Left lung (tissue), 4 donors: ENCODE measurements at regions not wholly inside any gene's neighbourhood (a gene's known extent, or its start where the extent isn't known, plus 50 kb on each side); places are given as distances from the start of the nearest gene placed in this dataset.
A peak's percentile ranks its signal among the peaks of the same experiment; 100 is the strongest.

Experiments used
- ATAC-seq: fragments of 200-7000 bp; cut with Tn5 transposase; one replicate; pipeline ENCODE4 v1.9.1; 2020; ENCODE audit warnings: moderate library complexity
- DNase-seq, 4 donors: peaks; one replicate each; pipeline ENCODE4 v3.0.0-alpha.2; 2013 to 2020
- H3K27ac ChIP-seq, 2 donors: fragments of 200-600 bp; sonication (generic) in 1 of 2; one replicate each; pipeline versions ENCODE4 v1.5.0 to v1.8.0; 2020 to 2021
- H3K27me3 ChIP-seq, 2 donors: fragments of 200-600 bp; sonication (generic) in 1 of 2; one replicate each; pipeline versions ENCODE4 v1.5.0 to v1.8.0; 2020 to 2021
- H3K36me3 ChIP-seq, 2 donors: fragments of 200-600 bp; sonication (generic) in 1 of 2; one replicate each; pipeline versions ENCODE4 v1.5.0 to v1.8.0; 2020 to 2021
- H3K4me1 ChIP-seq, 2 donors: fragments of 200-600 bp; one replicate each; pipeline ENCODE4 v1.8.0; 2021
- H3K4me3 ChIP-seq, 2 donors: fragments of 200-600 bp; sonication (generic) in 1 of 2; one replicate each; pipeline versions ENCODE4 v1.5.0 to v1.8.0; 2020 to 2021; ENCODE audit warnings: mild to moderate bottlenecking in 1 of 2
- H3K9me3 ChIP-seq, 2 donors: fragments of 200-600 bp; sonication (generic) in 1 of 2; one replicate each; pipeline versions ENCODE4 v1.5.0 to v1.8.0; 2020 to 2021
- intact Hi-C, 2 donors: fragments of 100-400 bp; cut with DNase I; formaldehyde crosslinking; loops; one replicate each; pipeline versions ENCODE4 v1.11.2 to v1.14.2; 2022
- TF ChIP-seq, protein P1 (sequence below), 2 donors: fragments of 200-600 bp; sonication (generic) in 1 of 2; IDR thresholded peaks; one replicate each; pipeline versions ENCODE4 v1.5.0 to v1.8.0; 2021; ENCODE audit warnings: antibody characterized with exemption in 2 of 2
- donor health status: DM: no; HTN: yes; CAD: no.
- donor health status: DM: no; HTN: no; CAD: no.

GRCh38 chr13:103437651-103438050 lies 371.4 kb upstream of the SLC10A2 start:
- TF ChIP-seq, protein P1, sequence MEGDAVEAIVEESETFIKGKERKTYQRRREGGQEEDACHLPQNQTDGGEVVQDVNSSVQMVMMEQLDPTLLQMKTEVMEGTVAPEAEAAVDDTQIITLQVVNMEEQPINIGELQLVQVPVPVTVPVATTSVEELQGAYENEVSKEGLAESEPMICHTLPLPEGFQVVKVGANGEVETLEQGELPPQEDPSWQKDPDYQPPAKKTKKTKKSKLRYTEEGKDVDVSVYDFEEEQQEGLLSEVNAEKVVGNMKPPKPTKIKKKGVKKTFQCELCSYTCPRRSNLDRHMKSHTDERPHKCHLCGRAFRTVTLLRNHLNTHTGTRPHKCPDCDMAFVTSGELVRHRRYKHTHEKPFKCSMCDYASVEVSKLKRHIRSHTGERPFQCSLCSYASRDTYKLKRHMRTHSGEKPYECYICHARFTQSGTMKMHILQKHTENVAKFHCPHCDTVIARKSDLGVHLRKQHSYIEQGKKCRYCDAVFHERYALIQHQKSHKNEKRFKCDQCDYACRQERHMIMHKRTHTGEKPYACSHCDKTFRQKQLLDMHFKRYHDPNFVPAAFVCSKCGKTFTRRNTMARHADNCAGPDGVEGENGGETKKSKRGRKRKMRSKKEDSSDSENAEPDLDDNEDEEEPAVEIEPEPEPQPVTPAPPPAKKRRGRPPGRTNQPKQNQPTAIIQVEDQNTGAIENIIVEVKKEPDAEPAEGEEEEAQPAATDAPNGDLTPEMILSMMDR (IDR thresholded peaks at IDR 0.05), result no peak
- Histone ChIP-seq H3K27ac (no peak overlapping the region), H3K4me1 (no peaks in the 10 kb centered on the region), H3K27me3 (no peaks in the 10 kb centered on the region), H3K4me3 (no peak overlapping the region), H3K36me3 (no peaks in the 10 kb centered on the region), H3K9me3 (no peaks in the 10 kb centered on the region)
- intact Hi-C loops, result no loop called here
- DNase-seq (peak in 2 of 4 donors; percentile 59 to 75), ATAC-seq (no peak)

DNA sequence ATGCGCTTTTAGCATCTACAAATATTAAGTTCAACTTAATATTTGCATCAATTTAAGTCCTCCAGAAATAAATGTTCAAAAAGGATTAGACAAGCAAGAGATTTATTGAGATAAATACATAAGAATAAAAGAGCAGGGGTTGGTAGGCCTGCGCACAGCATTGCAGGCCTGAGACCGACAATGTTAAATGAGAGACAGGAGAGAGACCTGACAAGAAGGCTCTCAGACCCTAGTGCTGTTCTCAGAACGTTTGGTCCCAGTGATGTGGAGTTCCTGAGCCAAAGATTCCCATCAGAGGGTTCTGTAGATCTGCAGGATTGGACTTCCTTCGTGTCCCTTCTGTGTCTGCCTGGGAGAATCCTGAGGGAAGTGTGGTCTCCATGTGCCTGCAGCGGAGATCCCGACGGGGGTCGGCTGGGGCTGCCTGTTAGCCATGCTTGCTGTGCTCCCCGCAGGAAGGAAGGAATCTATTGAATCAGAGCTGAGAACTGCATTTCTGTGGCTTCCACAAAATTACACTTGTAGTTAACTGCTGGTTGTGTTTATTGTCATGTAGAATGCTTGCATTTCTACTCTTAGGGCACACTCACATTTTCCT lies 369.9 kb upstream of the SLC10A2 start:
- no peak overlapping the region for H3K4me3 ChIP-seq
- intact Hi-C loops, result no loop called here
- H3K36me3 ChIP-seq, result no peaks in the 10 kb centered on the region
- no peak overlapping the region for H3K27ac ChIP-seq
- ATAC-seq, result no peak
- TF ChIP-seq, protein P1 (IDR thresholded peaks at IDR 0.05), result no peak
- no peaks in the 10 kb centered on the region for H3K9me3 ChIP-seq
- no peaks in the 10 kb centered on the region for H3K4me1 ChIP-seq
- DNase-seq, result no peak
- H3K27me3 ChIP-seq, result no peaks in the 10 kb centered on the region

DNA sequence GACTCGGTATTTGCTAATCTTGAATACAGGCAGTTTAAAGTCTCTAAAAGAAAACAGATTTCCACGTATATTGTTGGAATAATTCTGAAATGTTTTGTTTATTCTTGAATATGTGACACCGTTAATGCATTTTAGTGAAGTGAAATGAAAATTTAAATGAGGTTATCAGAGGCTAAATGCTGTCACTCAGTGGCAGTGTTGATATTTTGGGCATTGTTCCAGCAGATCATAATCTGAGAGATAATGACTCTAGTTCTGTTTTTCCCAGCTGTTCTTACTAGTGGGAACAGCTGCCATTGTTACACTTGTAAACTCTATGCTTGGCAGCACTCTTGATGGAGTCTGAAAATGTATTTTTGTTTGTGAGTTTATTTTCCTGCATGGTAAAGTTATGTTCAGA lies 365.6 kb upstream of the SLC10A2 start:
- intact Hi-C loops, result no loop called here
- H3K27ac ChIP-seq, result no peak overlapping the region

GRCh38 chr13:103430368-103430767 lies 364.2 kb upstream of the SLC10A2 start:
- ATAC-seq (no peak), DNase-seq (no peak)
- no peaks in the 10 kb centered on the region for H3K4me1 ChIP-seq
- H3K27ac ChIP-seq, result no peak overlapping the region
- H3K4me3 ChIP-seq, result no peak overlapping the region
- intact Hi-C loops, result no loop called here
- H3K27me3 ChIP-seq, result no peaks in the 10 kb centered on the region
- TF ChIP-seq, protein P1 (IDR thresholded peaks at IDR 0.05), result no peak
- peaks cover 0 to 7% of the 10 kb centered on the region in 2 donors for H3K9me3 ChIP-seq
- H3K36me3 ChIP-seq, result no peaks in the 10 kb centered on the region

More for the DNA sequence above, 365.6 kb upstream of the SLC10A2 start:
- TF ChIP-seq, protein P1 (IDR thresholded peaks at IDR 0.05), result no peak
- Histone ChIP-seq H3K9me3 (peaks cover 0 to 7% of the 10 kb centered on the region in 2 donors), H3K36me3 (no peaks in the 10 kb centered on the region), H3K4me1 (no peaks in the 10 kb centered on the region), H3K4me3 (no peak overlapping the region), H3K27me3 (no peaks in the 10 kb centered on the region)
- DNase-seq, result peak in 1 of 4 donors; percentile 28
- no peak for ATAC-seq

GRCh38 chr13:103410002-103410401 lies 343.8 kb upstream of the SLC10A2 start:
- Histone ChIP-seq H3K27me3 (no peaks in the 10 kb centered on the region), H3K9me3 (no peaks in the 10 kb centered on the region), H3K4me1 (no peaks in the 10 kb centered on the region), H3K36me3 (no peaks in the 10 kb centered on the region), H3K4me3 (no peak overlapping the region), H3K27ac (no peak overlapping the region)
- TF ChIP-seq, protein P1 (IDR thresholded peaks at IDR 0.05), result no peak
- intact Hi-C loops, result no loop called here
- DNase-seq, result no peak
- ATAC-seq, result no peak
